ENCODE measurements at regions not wholly inside any gene's neighbourhood (a gene's known extent, or its start where the extent isn't known, plus 50 kb on each side); places are given as distances from the start of the nearest gene placed in this dataset.

- TF ChIP-seq CTCF (conservative IDR thresholded peaks at IDR 0.05; ENCODE audit: low read length) (no peak), EZH2phosphoT487 (IDR thresholded peaks at IDR 0.05; ENCODE audit: borderline replicate concordance, low read depth, low read length) (no peak)
Observed at GRCh38 chr6:155770313-155770712, 314.7 kb upstream of the NOX3 start.

Measured in OCI-LY7 (cell line).